ENCODE measurements at regions not wholly inside any gene's neighbourhood (a gene's known extent, or its start where the extent isn't known, plus 50 kb on each side); places are given as distances from the start of the nearest gene placed in this dataset.

GRCh38 chr12:83538361-83538965 lies 851.8 kb downstream of the TMTC2 start:
- TF ChIP-seq EZH2 (IDR thresholded peaks at IDR 0.05): no peak
- no peak for TF ChIP-seq CTCF (IDR thresholded peaks at IDR 0.05)

All from neural progenitor cell (in vitro differentiated cells).